GM19372 (cell line): ENCODE measurements at regions not wholly inside any gene's neighbourhood (a gene's known extent, or its start where the extent isn't known, plus 50 kb on each side); places are given as distances from the start of the nearest gene placed in this dataset.
"Not testable (repeated sequence)": the region's sequence is repeated elsewhere in the genome, so short reads cannot be mapped to it uniquely, and the experiment has no call there.

Experiments used
- ATAC-seq: cut with Tn5 transposase; IDR thresholded peaks from one replicate; pipeline ENCODE4 v1.9.1; 2021; ENCODE audit warnings: mild to moderate bottlenecking, low read depth, moderate library complexity; ENCODE audit not compliant: unreplicated experiment

- no peak for ATAC-seq
These were observed 170.6 kb upstream of the MYT1L start for GRCh38 chr2:2501454-2502200.

GRCh38 chr2:2495606-2496005, 164.5 kb upstream of the MYT1L start:
- no peak for ATAC-seq

GRCh38 chr2:2493496-2493895, 162.4 kb upstream of the MYT1L start:
- ATAC-seq = no peak

GRCh38 chr2:2492800-2493199, 161.7 kb upstream of the MYT1L start:
- ATAC-seq = no peak

GRCh38 chr2:2491964-2492363, 160.9 kb upstream of the MYT1L start:
- no peak for ATAC-seq

- ATAC-seq = no peak
These were observed 153.2 kb upstream of the MYT1L start for GRCh38 chr2:2484301-2484700.

GRCh38 chr2:2482851-2483250, 151.8 kb upstream of the MYT1L start:
- no peak for ATAC-seq

GRCh38 chr2:2472881-2473280, 141.8 kb upstream of the MYT1L start:
- ATAC-seq = no peak

GRCh38 chr2:2472044-2472443, 141.0 kb upstream of the MYT1L start:
- ATAC-seq = no peak

GRCh38 chr2:2466534-2466933, 135.5 kb upstream of the MYT1L start:
- no peak for ATAC-seq

- no peak for ATAC-seq
These were observed 133.6 kb upstream of the MYT1L start for GRCh38 chr2:2464643-2465042.

- no peak for ATAC-seq
These were observed 133.0 kb upstream of the MYT1L start for GRCh38 chr2:2464094-2464493.

- no peak for ATAC-seq
These were observed 125.6 kb upstream of the MYT1L start for GRCh38 chr2:2456721-2457120.

GRCh38 chr2:2455151-2455550, 124.1 kb upstream of the MYT1L start:
- ATAC-seq = no peak

- ATAC-seq = no peak
These were observed 121.9 kb upstream of the MYT1L start for GRCh38 chr2:2452961-2453360.

- not testable (repeated sequence) for ATAC-seq
These were observed 120.2 kb upstream of the MYT1L start for GRCh38 chr2:2451275-2451674.

- no peak for ATAC-seq
These were observed 117.1 kb upstream of the MYT1L start for GRCh38 chr2:2448178-2448577.

- no peak for ATAC-seq
These were observed 91.5 kb upstream of the MYT1L start for GRCh38 chr2:2422621-2423020.

GRCh38 chr2:2413525-2413924, 82.5 kb upstream of the MYT1L start:
- ATAC-seq = no peak

GRCh38 chr2:2410987-2411386, 79.9 kb upstream of the MYT1L start:
- ATAC-seq = no peak

- no peak for ATAC-seq
These were observed 78.4 kb upstream of the MYT1L start for GRCh38 chr2:2409481-2409880.

GRCh38 chr2:2405780-2406179, 74.7 kb upstream of the MYT1L start:
- no peak for ATAC-seq
